H1 (cell line): ENCODE measurements at regions not wholly inside any gene's neighbourhood (a gene's known extent, or its start where the extent isn't known, plus 50 kb on each side); places are given as distances from the start of the nearest gene placed in this dataset.

Experiments used
- CHD1 ChIP-seq: IDR thresholded peaks from 2 replicates; pipeline ENCODE4 v1.6.1; 2012; ENCODE audit warnings: low read depth, low read length, improper control_type of control experiment

GRCh38 chr17:53033297-53033696 lies 789.4 kb upstream of the KIF2B start (continued):
- no peak for TF ChIP-seq CHD1
